Glomerular endothelial cell (primary cell): ENCODE measurements at regions not wholly inside any gene's neighbourhood (a gene's known extent, or its start where the extent isn't known, plus 50 kb on each side); places are given as distances from the start of the nearest gene placed in this dataset.

Source experiments
- DNase-seq: peaks from one replicate; pipeline ENCODE4 v3.0.0-alpha.2; 2011; ENCODE audit warnings: low read depth, low spot score; ENCODE audit errors: extremely low read depth

- DNase-seq = no peak
Measured at GRCh38 chr20:2234598-2235191, 61.1 kb upstream of the TGM3 start.

DNA sequence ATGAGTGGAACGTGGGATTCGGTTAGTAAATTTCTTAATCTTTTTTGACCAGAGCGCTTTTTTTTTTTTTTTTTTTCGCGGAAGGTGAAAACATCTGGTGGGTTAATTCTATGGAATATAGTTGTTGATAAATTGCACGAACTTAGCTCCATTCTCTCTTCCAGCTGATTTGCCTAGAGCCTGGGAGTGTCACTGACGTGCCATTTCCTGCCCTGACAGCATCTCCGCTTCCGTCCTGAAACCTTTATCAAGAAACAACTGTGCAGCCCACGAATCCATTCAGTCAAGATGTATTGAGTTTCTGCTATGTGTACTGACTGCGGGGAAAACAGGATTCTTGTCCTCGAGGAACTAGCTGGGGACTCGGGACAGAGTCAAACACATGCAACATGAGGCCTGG lies 59.5 kb upstream of the TGM3 start:
- DNase-seq = no peak

DNA sequence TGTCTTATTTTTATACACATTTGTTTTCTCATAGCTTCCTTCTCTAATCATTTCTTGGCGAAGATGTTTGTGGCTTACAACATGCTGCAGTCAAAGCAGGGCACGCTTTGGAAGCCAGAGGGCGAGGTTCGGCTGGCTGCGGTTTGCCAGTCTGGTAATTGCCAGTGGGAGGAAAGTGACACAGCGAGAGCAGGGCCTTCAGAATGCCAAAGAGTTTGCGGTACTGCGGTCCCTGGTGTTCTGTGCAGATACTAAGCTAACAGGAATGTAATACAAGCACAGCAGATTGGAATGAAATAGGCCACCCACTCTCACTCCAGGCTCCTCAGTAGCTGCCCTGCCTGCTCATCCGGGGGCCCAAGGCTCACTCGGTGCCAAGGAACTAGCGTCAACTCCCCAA lies 58.7 kb upstream of the TGM3 start:
- DNase-seq = no peak

DNA sequence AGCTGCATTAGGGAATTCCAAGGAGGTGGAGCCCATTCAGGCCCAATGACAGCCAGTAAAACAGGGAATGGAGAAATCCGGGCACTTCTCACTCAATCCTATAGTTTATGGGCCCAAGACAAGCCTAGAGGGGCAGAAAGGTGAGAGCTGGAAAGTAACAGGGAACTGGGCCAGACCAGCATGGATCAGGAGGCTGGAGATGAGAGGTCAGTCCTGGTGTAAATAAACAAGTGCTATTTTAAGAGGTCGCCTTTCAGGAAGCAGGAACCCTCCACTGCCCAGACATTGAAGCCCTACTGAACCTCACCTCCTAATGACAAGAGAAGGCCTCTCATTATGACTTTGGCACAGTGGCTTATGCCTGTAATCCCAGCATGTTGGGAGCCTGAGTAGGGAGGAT lies 57.2 kb upstream of the TGM3 start:
- DNase-seq = no peak

- DNase-seq = no peak
Measured at GRCh38 chr20:2240835-2241234, 55.0 kb upstream of the TGM3 start.

- DNase-seq = no peak
Measured at GRCh38 chr20:2242678-2243077, 53.1 kb upstream of the TGM3 start.

GRCh38 chr20:2244523-2244922 lies 51.3 kb upstream of the TGM3 start:
- DNase-seq = no peak

GRCh38 chr20:2244993-2245392 lies 50.8 kb upstream of the TGM3 start:
- DNase-seq = no peak

DNA sequence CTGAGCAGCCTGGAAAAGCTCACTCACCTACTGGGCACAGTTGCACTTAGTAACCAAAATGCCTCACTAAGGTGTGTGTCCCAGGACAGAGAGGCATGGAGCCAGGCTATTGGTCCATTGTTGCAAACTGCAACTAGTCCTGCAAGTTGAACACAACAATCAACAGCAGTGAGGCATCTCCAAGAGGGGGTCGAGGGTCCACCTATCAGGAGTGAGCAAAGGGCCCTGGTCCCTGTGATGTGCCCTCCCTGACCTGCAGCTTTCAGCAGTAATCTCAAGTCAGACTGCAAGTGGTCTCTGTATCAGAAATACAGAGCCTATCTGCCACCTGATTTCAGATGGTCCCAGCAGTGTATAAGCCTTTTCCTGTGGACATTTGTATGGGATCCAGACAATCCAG lies 50.2 kb upstream of the TGM3 start:
- no peak for DNase-seq
